Rectal smooth muscle tissue (tissue), 1 donor: ENCODE measurements at regions not wholly inside any gene's neighbourhood (a gene's known extent, or its start where the extent isn't known, plus 50 kb on each side); places are given as distances from the start of the nearest gene placed in this dataset.

Experiments used
- H3K27ac ChIP-seq: one replicate; pipeline ENCODE4 v1.7.0; 2013; ENCODE audit warnings: low read depth, low read length, inconsistent platforms
- H3K27me3 ChIP-seq: one replicate; pipeline ENCODE4 v1.7.0; 2013; ENCODE audit warnings: low read length; ENCODE audit not compliant: control insufficient read depth, insufficient read depth
- H3K36me3 ChIP-seq: one replicate; pipeline ENCODE4 v1.7.0; 2013; ENCODE audit warnings: low read length; ENCODE audit not compliant: control insufficient read depth, insufficient read depth
- H3K4me1 ChIP-seq: one replicate; pipeline ENCODE4 v1.7.0; 2013; ENCODE audit warnings: low read length; ENCODE audit not compliant: control insufficient read depth, insufficient read depth
- H3K4me3 ChIP-seq: one replicate; pipeline ENCODE4 v1.7.0; 2013; ENCODE audit warnings: low read length
- H3K9ac ChIP-seq: one replicate; pipeline ENCODE4 v1.7.0; 2013; ENCODE audit warnings: low read length

- H3K4me3 ChIP-seq, result no peak overlapping the region
- no peaks in the 10 kb centered on the region for H3K36me3 ChIP-seq
- no peaks in the 10 kb centered on the region for H3K4me1 ChIP-seq
- no peak overlapping the region for H3K9ac ChIP-seq
- no peak overlapping the region for H3K27ac ChIP-seq
- H3K27me3 ChIP-seq, result no peaks in the 10 kb centered on the region
These were observed 125.9 kb upstream of the LOC128125822 start for GRCh38 chr6:63446405-63446804.

DNA sequence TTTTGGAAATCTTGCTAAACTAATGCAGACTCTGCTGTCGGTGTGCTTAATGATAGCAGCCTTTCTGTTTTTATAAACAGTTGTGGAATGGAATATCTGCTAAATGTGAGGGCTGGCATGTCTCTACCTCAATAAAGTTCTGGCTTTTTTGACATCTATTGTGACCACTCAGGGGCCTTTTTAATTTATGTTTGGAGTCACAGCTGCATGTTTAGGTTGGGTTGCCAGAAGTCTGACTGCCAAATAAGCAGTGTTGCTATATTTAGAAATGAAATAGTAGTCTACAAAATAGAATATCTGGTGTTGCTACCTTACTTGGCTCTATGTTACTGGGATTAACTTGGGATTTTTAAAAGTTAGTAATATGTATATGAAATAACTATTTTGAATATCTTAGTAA is 125.1 kb upstream of the LOC128125822 start:
- no peaks in the 10 kb centered on the region for H3K27me3 ChIP-seq
- no peaks in the 10 kb centered on the region for H3K36me3 ChIP-seq
- no peaks in the 10 kb centered on the region for H3K4me1 ChIP-seq
- H3K27ac ChIP-seq, result peak overlapping the region; percentile 59
- H3K4me3 ChIP-seq, result no peak overlapping the region
- H3K9ac ChIP-seq, result no peak overlapping the region

GRCh38 chr6:63448229-63448628 is 124.1 kb upstream of the LOC128125822 start:
- Histone ChIP-seq H3K27me3 (no peaks in the 10 kb centered on the region), H3K4me1 (no peaks in the 10 kb centered on the region), H3K36me3 (no peaks in the 10 kb centered on the region), H3K4me3 (no peak overlapping the region), H3K27ac (peak overlapping the region; percentile 43), H3K9ac (no peak overlapping the region)

- H3K36me3 ChIP-seq, result no peaks in the 10 kb centered on the region
- H3K4me1 ChIP-seq, result no peaks in the 10 kb centered on the region
- no peak overlapping the region for H3K9ac ChIP-seq
- H3K4me3 ChIP-seq, result no peak overlapping the region
- H3K27me3 ChIP-seq, result no peaks in the 10 kb centered on the region
- peak overlapping the region; percentile 51 for H3K27ac ChIP-seq
These were observed 122.6 kb upstream of the LOC128125822 start for GRCh38 chr6:63449714-63450113.

DNA sequence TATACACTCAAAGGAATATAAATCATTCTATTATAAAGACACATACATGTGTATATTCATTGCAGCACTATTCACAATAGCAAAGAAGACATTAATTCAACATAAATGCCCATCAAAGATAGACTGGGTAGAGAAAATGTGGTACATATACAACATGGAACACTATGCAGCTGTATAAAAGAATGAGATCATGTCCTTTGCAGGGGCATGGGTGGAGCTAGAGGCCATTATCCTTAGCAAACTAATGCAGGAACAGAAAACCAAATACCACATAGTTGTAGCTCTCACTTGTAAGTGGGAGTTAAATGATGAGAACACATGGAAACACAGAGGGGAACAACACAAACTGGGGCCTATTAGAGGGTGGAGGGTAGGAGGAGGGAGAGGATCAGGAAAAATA is 121.0 kb upstream of the LOC128125822 start:
- Histone ChIP-seq H3K27ac (no peak overlapping the region), H3K27me3 (no peaks in the 10 kb centered on the region), H3K4me3 (no peak overlapping the region), H3K9ac (no peak overlapping the region), H3K4me1 (no peaks in the 10 kb centered on the region), H3K36me3 (no peaks in the 10 kb centered on the region)

DNA sequence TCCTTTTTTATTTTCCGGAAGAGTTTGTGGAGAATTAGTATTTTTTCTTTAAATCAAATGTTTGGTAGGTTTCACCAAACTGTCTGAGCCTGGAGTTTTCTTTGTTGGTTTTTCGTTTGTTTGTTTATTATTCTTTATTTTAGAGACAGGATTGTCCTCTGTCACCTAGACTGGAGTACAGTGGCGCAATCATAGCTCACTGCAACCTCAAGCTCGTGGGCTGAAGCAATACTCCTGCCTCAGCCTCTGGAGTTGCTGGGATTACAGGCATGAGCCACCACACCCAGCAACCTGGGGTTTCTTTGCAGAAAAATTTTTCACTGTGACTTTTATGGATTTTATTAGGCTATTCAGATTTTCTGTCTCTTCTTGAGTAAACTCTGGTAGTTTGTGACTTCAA is 120.2 kb upstream of the LOC128125822 start:
- Histone ChIP-seq H3K36me3 (no peaks in the 10 kb centered on the region), H3K27ac (no peak overlapping the region), H3K9ac (no peak overlapping the region), H3K4me1 (no peaks in the 10 kb centered on the region), H3K4me3 (no peak overlapping the region), H3K27me3 (no peaks in the 10 kb centered on the region)

DNA sequence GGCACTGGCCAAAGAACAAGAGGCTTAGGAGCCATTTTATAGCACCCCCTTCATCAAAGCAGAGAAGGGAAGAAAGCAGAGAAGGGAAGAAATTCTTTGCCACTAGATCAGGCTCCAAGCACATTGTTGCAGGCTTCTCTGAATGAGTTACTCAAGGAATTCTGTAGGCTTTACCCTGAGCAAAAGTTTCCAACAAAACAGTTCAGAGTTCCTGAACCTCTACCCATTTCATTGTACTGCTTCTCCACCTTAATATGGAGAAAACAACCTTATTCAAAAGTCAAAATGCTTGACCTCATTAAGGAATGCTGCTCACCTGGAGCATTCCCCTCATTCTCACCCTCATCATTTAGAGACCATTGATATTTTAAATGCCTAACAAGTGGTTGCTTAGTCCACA is 115.5 kb upstream of the LOC128125822 start:
- no peak overlapping the region for H3K27ac ChIP-seq
- peaks cover 4% of the 10 kb centered on the region for H3K4me1 ChIP-seq
- H3K4me3 ChIP-seq, result no peak overlapping the region
- H3K27me3 ChIP-seq, result no peaks in the 10 kb centered on the region
- H3K36me3 ChIP-seq, result no peaks in the 10 kb centered on the region
- no peak overlapping the region for H3K9ac ChIP-seq

DNA sequence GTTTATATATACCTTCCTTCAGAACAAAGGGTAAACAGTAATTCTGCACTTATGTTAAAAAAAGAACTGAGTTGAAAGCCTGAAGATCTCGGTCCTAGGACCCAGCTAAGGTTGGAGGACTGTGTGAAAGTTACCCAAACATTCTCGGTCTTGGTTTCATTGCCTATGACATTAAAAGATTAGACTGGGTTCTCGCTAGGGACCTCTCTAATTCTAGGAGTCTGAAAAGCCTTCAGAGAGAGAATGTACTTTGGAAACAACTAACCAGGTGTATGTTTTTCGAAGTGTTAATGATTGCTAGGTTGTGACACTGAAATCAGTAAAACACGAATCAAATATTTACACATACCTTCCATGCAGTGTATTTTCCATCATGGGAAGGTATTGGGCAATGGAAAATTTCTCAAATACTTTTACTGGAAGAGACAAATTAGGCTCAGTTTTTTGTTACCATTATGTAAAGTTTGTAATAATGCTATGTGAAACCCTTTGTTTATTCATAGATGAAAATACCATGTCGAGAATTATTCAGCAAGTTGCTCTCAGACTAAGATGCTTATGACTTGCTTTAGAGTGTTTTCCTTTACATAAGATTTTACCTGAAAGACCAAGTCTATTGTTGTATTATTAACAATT is 113.7 kb upstream of the LOC128125822 start:
- peaks cover 4% of the 10 kb centered on the region for H3K4me1 ChIP-seq
- no peak overlapping the region for H3K4me3 ChIP-seq
- H3K27ac ChIP-seq, result no peak overlapping the region
- H3K27me3 ChIP-seq, result no peaks in the 10 kb centered on the region
- no peak overlapping the region for H3K9ac ChIP-seq
- no peaks in the 10 kb centered on the region for H3K36me3 ChIP-seq

GRCh38 chr6:63459814-63460213 is 112.5 kb upstream of the LOC128125822 start:
- Histone ChIP-seq H3K27me3 (no peaks in the 10 kb centered on the region), H3K36me3 (no peaks in the 10 kb centered on the region), H3K4me1 (peaks cover 4% of the 10 kb centered on the region), H3K4me3 (no peak overlapping the region), H3K27ac (no peak overlapping the region), H3K9ac (no peak overlapping the region)

GRCh38 chr6:63460971-63461370 is 111.3 kb upstream of the LOC128125822 start:
- no peak overlapping the region for H3K9ac ChIP-seq
- H3K4me3 ChIP-seq, result no peak overlapping the region
- H3K36me3 ChIP-seq, result no peaks in the 10 kb centered on the region
- H3K27ac ChIP-seq, result no peak overlapping the region
- H3K27me3 ChIP-seq, result no peaks in the 10 kb centered on the region
- H3K4me1 ChIP-seq, result peaks cover 4% of the 10 kb centered on the region

GRCh38 chr6:63464060-63464459 is 108.2 kb upstream of the LOC128125822 start:
- no peaks in the 10 kb centered on the region for H3K27me3 ChIP-seq
- no peak overlapping the region for H3K9ac ChIP-seq
- H3K4me1 ChIP-seq, result no peaks in the 10 kb centered on the region
- no peaks in the 10 kb centered on the region for H3K36me3 ChIP-seq
- H3K4me3 ChIP-seq, result no peak overlapping the region
- no peak overlapping the region for H3K27ac ChIP-seq

- no peak overlapping the region for H3K9ac ChIP-seq
- no peak overlapping the region for H3K27ac ChIP-seq
- H3K4me3 ChIP-seq, result no peak overlapping the region
- no peaks in the 10 kb centered on the region for H3K4me1 ChIP-seq
- H3K27me3 ChIP-seq, result no peaks in the 10 kb centered on the region
- no peaks in the 10 kb centered on the region for H3K36me3 ChIP-seq
These were observed 106.5 kb upstream of the LOC128125822 start for GRCh38 chr6:63465750-63466149.

- Histone ChIP-seq H3K27me3 (no peaks in the 10 kb centered on the region), H3K4me1 (no peaks in the 10 kb centered on the region), H3K4me3 (no peak overlapping the region), H3K9ac (no peak overlapping the region), H3K36me3 (no peaks in the 10 kb centered on the region), H3K27ac (no peak overlapping the region)
These were observed 106.0 kb upstream of the LOC128125822 start for GRCh38 chr6:63466242-63466733.
